DMS 273 (cell line): ENCODE measurements at regions not wholly inside any gene's neighbourhood (a gene's known extent, or its start where the extent isn't known, plus 50 kb on each side); places are given as distances from the start of the nearest gene placed in this dataset.

ENCODE experiments used
- DNase-seq: peaks from one replicate; lab custom pipeline; 2025; ENCODE audit not compliant: unreplicated experiment; lab: John Stamatoyannopoulos, UW

DNA sequence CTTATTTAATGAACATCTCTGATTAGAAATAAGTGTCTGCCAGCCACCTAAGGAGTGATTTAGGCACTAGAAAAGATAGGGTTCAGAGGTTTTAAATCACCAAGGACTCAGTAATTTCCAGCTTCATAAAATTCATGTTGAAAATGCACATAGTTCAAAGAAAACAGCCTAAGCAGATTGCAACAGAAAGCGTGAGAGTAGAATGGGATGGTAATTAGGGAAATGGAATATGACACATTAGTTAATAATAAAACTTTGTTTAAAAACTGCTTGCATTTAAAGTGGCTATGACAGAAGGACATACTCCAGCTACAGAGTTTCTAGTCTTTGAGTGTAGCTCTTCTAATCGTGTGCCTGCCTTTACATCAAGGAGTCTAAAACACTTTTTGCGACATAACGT lies 490.8 kb downstream of the TLE4 start:
- no peak for DNase-seq

DNA sequence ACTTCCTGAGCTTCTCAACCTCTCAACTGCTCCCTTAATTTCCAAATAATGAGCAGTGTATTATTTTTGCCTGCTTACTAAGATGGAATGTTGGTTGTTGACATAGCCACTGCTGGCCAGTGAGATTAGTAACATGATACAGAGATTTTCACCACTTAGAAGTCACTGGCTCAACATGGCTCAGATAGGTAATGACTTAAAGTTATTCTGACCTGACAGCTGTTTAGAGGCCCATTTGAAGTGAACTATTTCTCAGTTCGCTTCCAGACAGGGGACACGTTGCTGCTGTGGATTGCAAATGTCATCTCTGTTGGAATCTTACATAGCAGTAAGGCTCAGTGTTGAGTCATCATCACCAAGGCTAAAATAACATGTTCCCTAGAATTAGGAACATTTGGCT lies 490.2 kb downstream of the TLE4 start:
- peak; percentile 49 for DNase-seq

DNA sequence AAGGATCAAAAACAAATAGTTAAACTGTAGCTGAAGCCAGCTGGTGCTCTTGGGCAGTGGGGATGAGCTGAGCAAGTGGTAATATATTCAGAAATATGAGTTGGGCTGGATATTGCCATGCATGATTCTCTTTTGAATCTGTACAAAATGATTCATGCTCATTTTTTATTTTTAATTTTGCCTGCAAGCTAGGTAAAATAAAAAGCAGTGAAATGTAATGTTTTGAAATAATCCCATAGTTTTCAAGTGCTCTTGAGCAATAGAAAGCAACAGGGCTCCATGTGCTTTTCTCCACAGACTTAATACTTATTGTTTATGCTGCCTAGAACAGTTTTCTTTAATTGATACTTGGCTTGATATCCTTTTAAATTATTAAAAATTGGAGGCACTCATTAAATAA lies 489.3 kb downstream of the TLE4 start:
- DNase-seq, result no peak

DNA sequence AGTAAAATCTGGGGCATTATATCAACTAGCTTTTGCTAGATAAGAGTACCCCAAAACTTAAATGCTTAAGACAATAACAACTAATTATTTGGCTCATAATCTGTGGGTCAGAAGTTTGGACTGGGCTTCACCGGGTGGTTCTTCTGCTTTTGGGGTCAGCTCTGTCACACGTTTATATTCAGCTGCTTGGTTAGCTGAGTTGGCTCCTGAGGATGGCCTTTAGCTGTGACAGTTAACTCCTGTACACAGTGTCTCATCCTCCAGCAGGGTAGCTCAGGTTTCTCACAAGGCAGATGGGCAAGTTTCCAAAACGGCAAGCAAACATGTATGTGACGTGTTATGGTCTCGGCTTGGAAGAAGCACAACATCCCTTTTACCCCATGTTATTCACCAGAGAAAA lies 488.2 kb downstream of the TLE4 start:
- DNase-seq, result no peak

GRCh38 chr9:80059191-80059590 lies 487.4 kb downstream of the TLE4 start:
- no peak for DNase-seq

DNA sequence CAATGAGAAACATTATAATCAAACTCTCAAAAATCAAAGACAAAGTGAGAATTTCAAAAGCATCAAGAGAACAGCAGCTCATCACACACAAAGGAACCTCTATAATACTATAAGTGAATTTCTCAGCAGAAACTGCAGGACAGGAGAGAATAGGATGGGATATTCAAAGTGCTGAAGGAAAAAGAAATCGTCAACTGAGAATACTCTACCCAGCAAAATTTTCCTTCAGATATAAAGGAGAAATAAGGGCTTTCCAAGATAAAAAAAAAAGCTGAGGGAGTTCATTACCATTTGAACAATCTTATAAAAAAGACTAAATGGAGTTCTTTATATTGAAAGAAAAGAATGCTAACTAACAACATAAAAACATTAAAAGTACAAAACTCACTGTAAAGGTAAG lies 481.1 kb downstream of the TLE4 start:
- DNase-seq, result no peak

DNA sequence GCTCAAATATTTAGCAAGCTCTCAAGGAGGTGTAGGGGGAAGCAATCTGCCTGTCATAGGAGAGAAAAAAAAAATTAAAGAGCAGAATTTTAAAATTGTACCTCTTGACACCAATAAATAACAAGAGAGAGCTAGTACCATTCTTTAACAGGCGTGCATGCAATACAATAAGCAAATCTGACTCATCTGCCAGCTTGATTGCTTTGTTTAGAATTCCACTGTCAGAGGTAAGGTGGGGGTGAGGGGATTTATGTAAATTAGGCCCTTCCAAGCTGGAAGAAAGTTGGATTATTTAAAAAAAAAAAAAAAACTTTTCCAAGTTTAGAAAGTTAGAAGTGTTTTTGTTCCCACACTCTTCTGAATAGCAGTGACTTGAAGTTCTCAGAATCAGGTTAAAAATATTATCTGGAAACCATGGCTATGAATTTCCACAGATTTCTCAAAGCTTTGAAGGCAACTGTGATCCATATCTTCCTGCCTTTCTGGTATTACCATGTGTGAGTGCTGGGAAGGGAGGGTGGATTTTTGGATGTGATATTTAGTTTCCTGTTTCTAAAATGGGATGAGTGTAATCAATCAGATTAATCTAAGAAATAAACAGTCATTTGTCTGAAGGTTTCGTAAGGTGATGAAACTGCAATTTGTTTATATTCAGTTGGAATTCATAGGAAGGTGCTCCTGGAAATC lies 477.5 kb downstream of the TLE4 start:
- DNase-seq, result no peak

- no peak for DNase-seq
Observed at GRCh38 chr9:80046481-80046880, 474.7 kb downstream of the TLE4 start.

DNA sequence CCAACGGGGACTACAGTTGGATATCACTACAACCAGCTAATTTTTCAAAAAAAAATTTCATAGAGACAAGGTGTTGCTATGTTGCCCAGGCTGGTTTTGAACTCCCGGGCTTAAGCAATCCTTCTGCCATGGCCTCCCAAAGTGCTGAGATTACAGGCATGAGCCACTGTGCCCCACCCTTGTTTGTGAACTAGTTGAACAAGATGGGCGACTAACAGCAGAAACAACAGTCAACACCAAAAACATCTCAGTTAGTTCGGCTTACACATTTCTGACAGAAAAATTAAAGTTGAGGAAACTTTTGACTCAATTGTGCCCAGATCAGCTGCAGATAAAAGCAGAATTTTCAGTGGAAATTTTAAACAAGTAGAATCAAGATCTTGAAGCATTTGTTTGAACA lies 470.1 kb downstream of the TLE4 start:
- no peak for DNase-seq

DNA sequence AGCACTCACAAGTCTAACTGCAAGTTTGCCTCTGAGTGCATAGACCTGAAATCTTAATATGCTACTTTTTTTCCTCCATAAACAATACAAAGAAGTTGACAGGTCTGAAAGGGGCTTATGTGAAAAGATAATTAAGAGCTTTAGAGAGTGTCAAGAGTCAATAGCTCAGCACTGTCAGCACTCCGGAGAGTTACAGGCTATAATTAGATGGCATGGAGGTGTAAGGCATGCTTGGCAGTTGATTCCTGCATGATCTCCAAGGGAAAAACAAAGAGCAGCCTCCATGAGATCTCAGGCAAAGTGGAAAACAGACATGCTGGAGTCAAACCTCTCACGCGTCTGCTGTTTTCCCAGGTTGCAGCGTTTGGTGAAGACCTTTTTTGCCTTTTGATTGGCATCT lies 468.7 kb downstream of the TLE4 start:
- DNase-seq, result no peak

DNA sequence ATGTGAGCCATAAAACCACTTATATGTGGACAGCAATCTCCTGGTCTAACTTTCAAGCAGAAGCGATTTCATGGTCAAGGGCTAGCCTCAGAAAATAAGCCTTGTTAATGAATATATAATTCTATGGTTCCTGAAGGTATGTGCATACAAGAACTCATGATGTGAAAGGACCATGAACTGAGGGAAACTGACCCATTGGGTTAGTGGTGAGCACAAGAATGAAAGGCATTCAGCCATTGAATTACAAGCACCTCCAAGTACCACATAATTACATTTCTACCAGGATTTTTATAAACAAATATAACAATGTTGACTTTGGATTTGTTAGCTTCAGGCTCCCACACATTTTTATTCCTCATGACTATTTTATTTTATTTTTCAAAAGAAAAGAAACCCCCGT lies 459.0 kb downstream of the TLE4 start:
- no peak for DNase-seq

DNA sequence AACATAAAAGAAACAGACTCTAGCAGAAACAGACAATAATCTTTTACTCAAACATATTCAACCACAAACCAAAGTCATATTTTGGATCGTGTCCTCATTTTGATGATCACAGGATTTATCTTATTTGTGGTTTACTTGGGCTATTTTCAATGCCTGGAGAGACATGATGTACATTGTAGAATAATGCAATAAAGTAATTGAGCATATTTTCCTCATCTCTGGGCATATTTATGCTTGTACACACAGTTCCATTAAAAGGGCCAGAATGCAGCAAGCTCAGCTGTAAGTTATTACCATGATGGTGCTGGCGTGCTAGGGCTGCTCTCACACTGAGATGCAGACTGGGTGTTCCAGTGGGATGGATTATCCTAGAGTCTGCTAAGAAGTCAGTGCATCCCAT lies 456.7 kb downstream of the TLE4 start:
- DNase-seq, result no peak

DNA sequence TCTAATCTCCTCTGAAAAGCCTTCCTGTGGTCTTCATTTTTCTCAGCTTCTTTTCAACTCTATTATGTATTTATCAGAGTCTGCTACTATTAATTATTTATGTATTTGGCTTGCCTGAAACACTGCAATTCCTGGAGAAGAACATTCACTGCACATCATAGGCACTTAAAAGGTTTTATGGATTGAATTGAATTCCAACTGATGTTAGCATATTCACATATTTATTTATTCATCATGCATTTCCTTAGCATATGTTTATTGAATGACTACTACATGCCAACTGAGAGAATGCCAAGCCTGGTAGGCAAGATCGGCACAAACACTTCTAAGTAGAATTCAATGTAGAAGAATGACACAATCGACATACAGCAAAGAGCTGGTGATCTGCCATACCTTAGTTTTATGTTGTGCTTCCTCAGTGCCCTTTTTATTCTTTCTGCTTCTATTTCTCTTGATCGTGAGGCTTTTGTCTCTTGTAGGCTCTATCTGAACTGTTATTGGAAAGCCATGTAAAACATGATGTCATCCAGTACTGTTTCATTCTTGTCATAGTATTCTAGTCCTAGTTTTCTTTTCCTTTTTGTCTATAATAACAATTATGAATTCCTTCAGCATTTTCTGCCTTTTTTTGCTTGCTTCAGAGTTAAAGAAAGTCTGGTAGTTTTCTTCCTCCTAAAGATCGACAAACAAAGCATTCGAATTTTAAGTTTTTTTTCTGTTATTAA lies 454.2 kb downstream of the TLE4 start:
- no peak for DNase-seq

GRCh38 chr9:80025131-80025530 lies 453.4 kb downstream of the TLE4 start:
- DNase-seq, result no peak

GRCh38 chr9:80020530-80020929 lies 448.8 kb downstream of the TLE4 start:
- no peak for DNase-seq

- no peak for DNase-seq
Observed at GRCh38 chr9:80020056-80020455, 448.3 kb downstream of the TLE4 start.

GRCh38 chr9:80013891-80014290 lies 442.1 kb downstream of the TLE4 start:
- DNase-seq, result no peak

DNA sequence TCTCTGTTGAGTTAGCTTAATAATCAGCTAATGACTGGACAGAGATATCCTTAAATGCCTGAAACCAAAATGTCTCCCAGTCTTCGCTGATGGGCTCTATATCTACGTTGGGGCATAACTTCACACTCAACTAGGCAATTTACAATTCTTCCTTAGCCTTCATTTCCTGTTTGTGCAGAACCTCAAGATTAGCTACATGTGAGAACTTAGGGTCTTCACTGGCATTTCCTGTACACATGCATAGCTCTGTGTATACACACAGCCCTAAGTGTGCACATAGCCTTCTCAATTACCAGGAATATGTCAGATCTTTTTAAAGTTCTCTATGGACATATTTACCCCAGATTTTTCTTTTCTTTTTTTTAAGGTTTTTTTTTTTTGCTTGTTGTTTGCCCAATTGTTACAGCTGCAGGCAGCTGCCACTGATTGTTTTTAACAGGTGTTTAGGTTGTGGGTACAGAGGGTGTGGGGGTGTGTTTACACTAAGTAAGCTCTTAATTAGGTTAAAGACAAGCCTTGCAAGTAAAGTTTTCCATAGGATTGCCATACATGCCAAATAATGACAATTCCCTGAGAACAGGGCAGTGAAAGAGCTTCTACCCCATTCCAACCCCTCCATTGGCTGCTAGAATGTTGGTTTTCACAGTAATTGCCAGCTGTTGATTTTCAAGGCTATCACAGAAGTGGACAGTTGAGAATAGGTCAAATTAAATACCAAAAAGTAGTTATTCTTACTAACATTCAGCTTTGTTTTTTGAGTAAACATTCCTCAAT lies 441.0 kb downstream of the TLE4 start:
- DNase-seq, result no peak

DNA sequence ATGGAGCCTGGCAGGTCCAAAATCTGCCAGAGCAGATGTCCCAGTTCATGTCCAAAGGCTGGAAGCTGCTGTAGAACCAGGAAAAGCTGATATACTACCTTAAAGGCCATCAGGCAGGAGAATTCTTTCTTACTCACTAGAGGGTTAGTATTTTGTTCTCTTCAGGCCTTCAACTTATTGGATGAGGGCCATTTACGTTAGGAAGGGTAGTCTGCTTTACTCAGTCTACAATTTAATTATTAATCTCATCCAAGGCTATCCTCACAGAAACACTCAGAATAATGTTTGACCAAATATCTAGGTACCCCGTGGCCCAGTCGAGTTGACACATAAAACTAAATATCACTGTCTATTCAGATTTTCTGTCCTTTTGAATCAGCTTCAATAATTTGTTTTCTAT lies 437.4 kb downstream of the TLE4 start:
- no peak for DNase-seq

DNA sequence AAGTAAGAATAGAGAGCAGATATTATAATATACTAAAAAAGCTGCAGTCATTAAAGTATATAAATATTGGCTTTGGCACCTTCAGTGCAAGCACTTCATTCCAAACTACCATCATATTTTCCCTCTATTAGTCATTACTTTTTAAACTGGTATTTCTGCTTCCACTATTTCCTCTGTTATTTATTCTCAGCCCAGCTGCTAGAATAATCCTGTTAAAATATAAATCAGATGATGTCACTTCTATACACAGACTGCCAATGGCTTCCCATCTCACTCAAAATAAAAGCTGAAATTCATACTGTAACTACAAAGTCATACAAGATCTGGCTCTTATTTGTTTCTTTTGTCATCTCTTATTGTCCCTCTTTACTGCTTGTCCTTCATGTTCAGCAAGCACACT lies 432.9 kb downstream of the TLE4 start:
- DNase-seq, result no peak

GRCh38 chr9:79990536-79990935 lies 418.8 kb downstream of the TLE4 start:
- DNase-seq, result no peak

DNA sequence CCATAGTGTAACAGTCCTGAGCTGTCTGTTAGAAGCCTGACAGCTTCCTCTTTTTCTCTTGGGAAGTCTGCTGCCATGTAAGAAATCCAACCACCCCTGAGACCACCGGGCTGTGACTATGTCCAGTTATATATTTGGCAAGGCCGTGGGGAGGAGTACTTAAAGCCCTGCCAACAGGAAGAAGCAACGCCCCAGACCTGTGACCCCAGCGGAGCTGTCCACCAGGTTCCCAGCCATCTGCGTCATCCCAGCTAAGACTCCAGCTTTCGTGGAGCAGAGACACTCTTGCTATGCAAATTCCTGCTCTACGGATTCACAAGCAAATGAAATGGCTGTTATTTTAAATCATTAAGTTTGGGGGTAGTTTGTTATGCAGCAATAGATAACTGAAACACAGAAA lies 417.3 kb downstream of the TLE4 start:
- no peak for DNase-seq
